NCI-H146 (cell line): ENCODE measurements at regions not wholly inside any gene's neighbourhood (a gene's known extent, or its start where the extent isn't known, plus 50 kb on each side); places are given as distances from the start of the nearest gene placed in this dataset.

Source experiments
- DNase-seq: peaks from one replicate; lab custom pipeline; 2025; lab: John Stamatoyannopoulos, UW

DNA sequence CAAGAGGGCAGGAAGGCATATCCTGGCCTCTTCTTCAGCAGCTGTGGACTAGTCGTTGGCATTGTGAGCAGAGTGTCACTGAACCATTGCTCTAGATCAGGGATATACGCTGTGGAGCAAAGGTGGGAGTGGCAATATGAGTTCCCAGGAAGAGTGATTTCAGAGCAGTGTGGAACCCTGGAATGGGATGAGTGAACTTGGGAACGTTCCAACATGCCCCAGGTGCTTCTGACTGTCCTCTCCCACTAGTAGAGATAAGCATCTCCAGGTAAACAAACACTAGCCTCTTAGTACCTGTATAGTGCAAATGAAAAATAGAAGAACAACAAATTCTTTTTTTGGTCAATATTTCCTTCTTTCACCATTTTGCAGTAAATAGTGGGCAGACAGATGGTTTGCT, 123.6 kb upstream of the VEPH1 start:
- DNase-seq = no peak

DNA sequence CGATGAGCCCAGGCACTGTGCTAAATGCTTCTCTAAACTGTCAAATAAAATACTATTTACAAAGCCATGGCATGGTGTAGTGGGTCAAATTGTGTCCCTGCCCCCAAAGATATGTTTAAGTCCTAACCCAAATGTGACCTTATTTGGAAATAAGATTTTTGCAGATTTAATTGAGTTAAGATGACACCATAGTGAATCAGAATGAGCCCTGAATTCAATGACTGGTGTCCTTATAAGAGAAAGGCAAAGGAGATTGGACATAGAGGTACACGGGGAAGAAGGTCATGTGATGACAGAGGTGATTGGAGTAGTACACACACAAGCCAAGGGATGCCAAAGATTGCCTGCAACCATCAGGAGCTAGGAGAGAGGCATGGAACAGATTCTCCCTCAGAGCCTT, 121.6 kb upstream of the VEPH1 start:
- no peak for DNase-seq

DNA sequence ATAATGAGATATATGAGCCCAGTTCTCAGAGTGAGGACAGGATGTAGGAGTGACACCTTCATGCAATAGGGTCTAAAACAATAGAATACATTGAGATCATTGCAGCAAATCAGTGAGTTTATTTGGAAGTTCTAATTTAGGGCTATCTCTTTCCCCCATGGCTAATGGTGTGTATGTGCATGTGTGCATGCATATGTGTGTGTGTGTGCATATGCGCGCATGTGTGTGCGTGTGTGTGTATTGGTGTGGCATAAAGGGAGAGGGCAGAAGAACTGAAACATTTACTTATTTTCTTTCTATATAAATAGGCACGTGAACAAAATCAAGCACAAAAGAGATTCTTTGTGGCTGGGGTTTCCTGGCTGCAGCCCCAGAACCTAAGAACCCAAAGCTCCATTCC, 115.7 kb upstream of the VEPH1 start:
- DNase-seq = no peak

DNA sequence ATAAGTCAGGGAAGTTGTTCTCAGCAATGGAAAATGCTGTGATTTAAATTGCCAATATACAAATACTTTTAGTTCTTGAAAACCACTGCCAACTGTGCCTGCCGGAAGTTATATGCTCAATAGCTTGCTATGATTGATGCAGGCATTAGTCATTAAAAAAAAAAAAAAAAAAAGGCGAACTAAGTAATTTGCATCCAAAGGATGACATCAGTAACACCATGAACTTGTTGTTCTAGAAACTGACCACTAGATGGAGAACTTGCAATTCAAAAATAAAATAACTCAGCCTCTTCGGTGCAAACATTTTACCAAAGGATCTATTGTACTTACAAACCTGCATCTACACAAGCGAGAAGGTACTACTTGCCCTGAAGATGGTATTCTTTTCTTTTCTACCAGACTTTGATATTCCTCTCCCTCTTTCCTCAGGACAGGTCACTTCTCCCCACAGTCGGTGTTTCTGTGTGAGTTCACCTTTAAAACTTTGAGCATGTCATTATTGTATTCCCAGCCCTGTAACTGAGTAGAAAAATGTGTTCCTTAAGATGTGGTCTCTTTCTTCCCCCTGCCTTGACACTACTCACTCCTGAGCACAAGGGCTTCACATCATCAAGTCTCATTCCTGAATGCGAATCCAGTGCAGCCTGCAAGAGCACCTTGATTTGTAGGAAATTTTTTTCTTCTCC, 115.0 kb upstream of the VEPH1 start:
- peak; percentile 73 for DNase-seq

DNA sequence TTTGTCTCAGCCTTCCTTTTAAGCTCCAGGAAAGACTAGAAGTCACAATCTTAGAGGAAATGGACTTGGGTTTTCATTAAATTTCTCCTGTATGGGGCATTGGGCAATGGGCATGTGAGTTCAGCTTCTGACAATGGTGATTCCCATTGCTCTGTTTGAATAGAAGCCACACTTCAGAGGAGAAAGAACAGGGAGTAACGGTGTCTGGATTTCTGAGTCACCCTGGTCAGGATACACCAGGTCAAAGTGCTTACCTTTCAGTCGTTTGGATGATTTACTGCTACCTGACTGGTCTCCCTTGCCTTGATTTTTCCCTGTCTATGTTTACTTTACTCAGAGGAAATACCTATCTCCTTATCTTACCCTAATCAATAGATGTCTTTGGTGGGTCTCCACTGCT, 111.7 kb upstream of the VEPH1 start:
- no peak for DNase-seq

DNA sequence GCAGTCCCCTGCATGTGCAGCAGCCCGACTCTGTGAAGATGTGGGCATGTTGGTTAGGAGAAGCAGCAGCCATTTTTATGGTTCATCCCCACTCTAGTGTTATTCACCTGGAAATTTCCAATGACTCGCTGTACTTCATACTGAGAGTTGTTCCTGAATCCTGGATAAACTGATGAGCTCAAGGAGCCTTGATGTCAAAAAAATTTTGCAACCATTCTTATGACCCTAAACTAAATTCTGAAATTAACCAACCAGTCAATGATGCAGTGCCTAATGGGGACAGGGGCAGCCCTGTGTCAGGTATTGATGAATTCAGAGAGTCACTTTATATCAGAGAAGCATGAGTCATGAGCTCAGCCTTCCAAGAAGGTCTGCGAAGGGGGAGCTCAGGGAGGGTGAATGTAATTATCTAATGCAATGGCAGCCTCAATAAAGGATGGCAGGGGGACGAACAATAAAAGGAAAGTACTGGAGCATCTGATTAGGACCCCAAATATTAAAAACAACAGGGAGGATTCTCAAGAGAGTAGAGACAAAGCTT, 108.4 kb upstream of the VEPH1 start:
- DNase-seq = no peak

DNA sequence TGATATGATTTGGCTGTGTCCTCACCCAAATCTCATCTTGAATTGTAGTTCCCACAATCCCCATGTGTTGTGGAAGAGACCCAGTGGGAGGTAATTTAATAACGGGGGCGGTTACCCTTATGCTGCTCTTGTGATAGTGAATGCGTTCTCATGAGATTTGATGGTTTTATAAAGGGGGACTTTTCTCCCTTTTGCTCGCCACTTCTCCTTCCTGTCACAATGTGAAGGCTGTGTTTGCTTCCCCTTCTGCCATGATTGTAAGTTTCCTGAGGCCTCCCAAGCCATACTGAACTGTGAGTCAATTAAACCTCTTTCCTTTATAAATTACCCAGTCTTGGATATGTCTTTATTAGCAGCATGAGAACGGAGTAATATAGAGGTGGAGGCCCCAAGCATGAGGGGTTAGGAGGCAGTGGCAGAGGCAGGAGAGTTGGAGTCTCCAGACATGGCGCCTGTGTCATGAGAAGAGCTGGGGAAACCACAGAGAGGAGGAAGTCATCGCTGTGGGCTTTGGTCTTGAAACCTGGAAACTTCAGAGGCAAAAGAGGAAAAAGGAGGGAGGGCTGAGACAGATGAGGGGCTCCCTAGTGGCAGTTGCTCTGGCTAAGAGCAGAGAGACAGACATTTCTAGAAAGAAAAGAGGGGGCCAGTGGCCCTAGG, 107.8 kb upstream of the VEPH1 start:
- DNase-seq = no peak

DNA sequence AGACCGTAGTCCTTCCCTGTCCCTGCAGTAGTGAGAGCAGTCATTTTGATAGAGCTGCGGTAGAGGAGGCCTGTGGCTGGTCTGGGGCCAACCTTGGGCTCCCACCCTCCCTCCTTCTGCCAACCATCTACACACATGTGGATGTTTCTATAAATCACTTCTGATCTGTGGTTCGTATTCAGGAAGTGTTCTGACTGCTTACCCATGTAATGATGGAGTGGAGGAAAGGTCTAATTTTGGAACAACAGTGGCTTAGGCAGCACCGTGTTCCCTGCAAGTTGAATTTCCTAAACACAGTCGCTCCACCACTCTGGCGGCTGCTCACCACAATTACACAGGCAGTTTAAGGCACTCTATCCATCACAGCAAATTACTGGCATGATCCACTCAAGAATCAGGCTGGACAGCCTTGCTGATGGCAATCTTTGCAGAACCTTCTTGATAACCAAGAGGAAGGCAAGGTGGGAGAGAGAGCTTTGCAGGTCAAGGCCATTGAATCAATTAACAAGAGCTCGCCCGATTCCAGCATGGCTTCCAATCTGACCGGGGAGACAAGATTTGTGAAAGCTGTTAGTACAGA, 104.7 kb upstream of the VEPH1 start:
- no peak for DNase-seq

DNA sequence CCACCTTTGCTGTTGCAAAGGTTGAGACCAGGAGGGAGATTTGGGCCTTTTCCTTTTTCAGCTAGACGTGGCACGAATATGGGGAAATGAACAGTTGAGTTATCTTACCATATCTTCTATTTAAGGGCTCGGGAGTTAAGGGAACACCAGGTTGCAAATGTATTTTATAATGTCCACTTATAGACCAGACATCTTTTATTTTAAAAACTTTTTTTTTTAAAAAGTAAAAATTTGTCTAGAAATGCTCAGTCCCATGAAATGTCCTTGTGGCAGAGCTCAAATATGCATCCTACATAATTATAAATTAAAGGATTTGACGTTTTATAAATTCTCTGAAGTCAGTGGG, 103.6 kb upstream of the VEPH1 start:
- no peak for DNase-seq

DNA sequence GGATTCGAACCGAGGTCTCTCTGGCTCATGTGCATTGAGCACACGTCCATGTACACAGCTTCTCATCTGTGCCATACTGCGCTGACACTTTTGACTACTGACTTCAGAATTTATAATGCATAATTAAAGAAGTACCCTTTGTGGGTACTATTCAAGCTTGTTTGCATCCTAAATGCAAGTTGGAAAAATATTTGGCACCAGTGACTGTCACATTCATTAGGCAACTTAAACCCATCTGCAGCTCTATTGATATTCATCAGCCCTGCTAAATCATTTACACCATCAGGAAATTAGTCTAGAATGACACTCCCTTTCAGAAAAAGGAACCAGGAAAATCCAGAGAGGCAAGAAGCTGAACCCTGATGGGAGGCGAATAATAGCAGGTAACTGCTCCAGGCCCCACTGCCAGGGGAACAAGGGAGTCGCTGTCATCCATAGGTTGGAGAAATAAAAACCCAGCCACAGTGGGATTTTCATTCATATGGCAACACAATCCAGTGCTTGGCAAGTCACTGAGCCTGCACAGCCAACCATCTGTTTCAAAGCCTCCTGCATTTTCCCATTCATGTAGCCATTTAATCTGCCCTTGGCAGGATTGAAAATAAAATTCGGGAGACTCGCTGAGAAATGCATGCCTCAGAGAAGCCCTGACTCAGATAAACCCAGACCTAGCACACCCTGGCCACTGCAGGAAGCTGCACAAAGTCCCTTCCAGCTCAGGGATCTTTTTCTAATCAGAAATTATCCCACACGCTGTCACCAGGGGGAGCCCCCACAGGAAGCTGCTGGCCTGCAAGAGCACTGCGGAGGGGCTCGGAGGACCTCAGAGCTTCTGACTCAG, 103.0 kb upstream of the VEPH1 start:
- DNase-seq = peak; percentile 75

DNA sequence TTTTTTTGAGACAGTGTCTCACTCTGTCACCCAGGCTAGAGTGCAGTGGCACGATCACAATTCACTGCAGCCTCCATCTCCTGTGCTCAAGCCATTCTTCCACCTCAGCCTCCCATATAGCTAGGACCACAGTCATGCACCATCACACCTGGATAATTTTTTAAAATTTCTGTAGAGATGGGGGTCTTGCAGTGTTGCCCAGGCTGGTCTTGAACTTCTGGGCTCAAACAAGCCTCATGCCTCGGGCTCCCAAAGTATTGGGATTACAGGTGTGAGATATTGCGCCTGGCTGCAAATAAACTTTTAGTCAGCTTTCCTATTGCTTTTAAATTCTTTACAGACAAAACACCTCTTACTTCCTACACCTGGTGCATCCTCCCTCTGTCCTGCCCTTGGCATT, 102.1 kb upstream of the VEPH1 start:
- DNase-seq = no peak

DNA sequence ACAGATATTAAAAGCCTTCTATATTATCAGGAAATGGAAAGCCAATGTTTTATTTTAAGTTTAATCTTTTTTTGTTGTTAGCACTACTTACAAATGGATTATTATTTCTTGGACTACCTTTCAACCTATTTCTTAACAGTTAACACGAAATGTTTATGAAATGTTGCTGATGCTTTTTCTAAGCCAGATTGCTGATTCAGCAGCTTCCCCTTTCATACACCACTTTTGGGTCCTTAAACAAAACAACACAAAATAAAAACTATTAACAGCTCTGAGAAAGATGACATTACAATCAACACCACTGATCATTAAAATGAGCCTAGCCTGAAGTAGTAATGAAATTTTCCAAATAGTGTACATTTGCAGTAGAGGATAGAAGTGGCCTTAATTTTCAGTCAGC, 99.2 kb upstream of the VEPH1 start:
- DNase-seq = no peak

DNA sequence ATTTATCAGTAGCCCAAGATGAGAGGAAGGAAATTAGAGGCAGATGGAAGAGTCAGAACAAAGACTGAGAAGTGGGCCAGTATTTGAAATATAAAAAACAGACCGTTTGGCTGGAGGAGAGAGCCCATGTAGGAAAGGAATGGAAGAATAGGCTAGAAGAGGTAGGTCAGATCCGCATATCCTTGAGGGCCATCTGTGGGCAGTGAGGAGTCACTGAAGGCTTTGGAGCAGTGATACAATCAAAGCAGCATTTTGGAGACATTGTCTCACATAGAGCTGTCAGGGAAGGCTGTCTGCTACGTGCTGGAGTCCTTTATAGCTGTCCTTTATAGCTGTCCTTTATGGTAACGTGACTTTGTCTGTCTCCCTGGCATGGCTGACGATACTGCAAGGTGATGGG, 92.0 kb upstream of the VEPH1 start:
- no peak for DNase-seq

DNA sequence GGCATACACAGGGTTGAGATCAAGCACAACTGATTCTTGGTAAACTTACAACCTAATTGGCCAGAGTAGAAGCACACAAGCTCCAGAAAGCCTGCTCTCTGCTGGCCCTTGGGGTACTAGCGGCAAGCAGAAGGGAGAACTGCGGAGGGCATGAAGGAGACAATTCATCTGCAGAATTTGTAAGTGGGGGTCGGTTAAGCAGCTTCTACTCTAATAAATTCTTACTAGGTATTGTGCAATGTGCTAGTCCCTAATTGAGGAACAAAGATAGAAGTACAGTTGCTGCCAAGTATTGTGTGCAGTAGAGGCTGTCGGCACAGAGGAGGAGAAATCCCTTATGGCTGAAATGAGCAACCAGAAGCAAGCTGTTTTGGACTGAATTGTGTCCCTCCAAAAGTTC, 91.2 kb upstream of the VEPH1 start:
- no peak for DNase-seq

DNA sequence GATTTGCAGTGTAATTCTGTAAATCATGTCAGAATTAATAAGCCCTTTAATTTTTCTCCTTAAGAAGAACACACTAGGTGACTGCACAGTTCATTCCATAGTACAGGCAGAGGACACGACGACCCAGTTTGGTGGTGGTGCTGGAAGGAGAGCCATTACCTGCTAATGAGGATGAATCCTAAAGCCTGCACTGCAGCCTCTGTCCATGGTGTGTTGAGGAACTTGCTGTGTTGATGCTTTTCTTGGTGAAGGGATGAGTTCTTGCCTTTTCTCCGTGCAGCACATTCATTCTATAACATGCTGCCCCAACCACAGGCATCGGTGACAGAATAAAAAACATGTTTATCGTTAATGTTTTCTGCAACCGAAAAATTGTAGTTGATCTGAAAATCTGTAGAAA, 89.6 kb upstream of the VEPH1 start:
- no peak for DNase-seq

DNA sequence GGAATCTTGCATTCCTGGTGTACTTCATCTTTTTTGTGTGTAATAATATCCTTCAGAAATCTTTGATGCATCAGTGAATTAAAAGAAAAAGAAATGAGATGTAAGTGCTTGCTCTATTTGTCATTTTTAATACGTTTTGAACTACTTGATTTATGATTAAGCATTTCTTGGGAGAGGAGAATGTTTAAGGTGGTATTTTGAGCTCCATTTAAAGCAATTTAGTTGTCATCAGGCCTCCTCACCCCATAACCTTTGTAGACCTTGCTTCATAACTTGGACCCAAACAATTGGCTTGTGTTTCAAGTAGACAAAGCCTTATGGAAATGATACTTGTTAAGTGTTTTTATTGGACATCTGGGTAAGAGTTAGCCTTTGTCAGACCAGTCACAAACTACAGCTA, 87.1 kb upstream of the VEPH1 start:
- DNase-seq = no peak

DNA sequence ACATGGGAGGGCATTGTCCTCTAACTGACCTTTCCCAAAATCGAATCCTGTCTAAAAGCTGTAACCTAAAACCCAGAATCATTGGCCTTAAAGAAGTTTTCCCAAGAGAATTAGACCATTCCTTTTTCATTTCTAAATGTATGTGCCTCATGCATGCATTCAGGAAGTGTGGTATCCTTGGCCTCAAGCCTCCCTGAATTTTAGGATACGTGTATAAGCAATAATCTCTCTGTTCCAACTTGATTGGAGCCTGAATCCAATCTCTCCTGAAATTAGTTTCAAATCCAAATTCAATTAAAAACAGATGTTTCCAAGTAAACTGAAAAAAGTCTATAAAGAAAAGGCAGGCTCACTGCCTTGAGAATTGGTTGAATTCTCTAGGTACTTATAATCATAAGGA, 86.0 kb upstream of the VEPH1 start:
- no peak for DNase-seq

DNA sequence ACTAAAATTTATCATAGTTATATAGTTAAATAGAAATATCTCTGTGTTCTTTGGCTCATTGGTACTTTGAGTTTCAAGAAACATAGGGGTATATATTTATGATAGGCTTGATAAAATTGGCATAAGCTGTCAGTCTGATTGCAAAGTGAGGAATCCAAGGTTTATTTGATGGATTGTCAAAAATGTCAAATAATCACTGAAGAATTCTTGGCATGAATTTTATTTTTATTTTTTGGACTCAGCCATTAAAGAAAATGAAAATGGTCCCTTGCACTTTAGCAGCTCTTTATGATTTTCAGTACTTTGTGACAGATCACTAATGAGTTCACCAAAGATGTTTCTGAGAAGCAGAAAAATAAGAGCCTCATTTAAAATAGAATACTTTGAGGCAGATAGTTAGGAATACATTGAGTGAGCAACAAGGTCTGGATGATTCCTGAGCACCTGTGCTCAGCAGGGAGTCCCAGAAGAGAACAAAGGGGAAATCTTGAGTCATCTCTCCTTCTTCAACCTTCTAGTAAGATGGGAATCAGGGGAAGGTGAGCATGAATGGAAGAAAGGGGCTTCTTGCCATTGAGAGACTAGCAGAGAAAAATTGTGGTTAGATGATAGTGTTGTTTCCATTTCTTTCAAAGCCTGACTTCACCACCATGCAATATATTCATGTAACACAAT, 85.3 kb upstream of the VEPH1 start:
- DNase-seq = no peak

DNA sequence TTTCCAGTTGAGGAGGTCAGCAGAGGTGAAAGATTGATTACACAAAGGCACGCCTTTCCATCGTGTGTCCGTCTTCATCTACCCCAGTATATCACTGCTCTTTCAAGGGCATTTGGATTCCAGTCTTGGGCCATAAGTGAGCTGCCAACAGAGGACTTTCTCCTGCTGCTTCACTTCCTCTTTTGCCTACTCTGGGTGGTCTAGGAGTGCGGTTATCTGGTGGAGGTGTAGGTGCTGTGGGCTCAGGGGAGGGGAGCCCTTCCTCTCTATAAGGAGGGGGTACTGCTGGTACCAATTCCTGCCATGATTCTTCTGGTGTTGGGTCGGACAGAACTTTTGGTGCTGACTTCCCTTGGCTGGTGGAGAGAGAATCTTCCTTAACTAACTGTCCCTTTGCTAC, 83.1 kb upstream of the VEPH1 start:
- DNase-seq = no peak

DNA sequence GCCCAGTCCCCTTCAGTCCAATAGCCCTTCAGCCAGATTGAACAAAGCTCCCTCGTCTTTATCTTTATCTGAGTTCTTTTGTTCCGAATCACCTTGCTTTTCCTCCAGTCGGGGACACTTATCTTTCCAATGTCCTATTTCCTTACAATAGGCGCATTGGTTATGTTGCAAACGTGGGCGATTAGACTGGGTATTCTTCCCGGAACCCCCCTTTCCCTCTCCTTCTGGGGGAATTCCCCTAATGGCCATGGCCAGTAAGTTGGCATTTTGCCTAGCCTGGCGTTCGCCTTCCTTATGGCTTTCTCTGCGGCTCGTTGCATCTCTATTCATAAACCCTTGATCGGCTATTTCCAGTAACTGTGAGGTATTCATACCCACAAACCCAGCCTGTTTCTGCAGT, 82.2 kb upstream of the VEPH1 start:
- no peak for DNase-seq

DNA sequence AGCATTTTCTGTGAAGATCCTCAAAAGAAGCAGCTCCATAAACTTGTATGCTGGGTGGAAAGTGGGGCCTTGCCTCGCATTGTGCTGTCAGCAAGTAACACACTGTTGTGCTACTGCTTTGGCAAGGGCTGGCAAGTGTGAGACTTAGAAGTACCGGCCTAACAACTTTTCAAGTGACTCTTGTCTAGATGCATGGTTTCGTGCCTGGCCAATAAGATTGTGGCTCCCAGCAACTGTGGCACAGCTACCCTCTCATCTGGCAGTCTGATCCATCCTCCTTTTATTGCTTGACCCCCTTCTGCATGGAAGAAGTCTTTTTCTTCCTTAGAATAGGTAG, 79.4 kb upstream of the VEPH1 start:
- no peak for DNase-seq

DNA sequence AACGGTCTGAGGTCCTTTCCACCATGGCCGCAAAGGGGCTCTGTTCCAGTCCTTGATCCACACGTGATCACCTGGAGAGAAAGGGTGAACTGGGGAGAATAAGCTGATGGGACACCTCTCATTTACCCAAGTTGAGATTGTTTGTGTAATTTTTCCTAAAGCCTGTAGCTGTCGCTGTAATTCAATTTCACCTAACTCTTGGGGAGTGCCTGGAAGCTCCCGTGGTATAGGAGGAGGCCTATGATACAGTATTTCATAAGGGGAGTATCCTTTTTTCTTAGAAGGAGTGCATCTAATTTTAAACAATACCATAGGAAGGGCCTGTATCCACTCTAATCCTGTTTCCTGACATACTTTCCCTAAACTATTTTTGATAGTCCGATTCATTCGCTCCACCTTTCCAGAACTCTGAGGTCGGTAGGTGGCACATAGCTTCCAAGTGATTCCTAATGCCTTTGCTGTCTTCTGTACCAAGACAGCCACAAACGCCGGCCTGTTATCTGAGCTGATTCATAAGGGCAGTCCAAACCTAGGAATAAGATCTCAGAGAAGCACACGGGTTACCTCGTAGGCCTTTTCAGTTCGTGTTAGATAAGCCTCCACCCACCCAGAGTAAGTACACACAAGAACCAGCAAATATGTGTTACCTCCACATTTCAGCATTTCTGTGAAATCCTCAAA, 78.9 kb upstream of the VEPH1 start:
- peak; percentile 34 for DNase-seq
